ENCODE measurements at regions not wholly inside any gene's neighbourhood (a gene's known extent, or its start where the extent isn't known, plus 50 kb on each side); places are given as distances from the start of the nearest gene placed in this dataset.

GRCh38 chr1:69294171-69294570 is 273.6 kb upstream of the LRRC7 start:
- DNase-seq, result no peak
- H3K4me1 ChIP-seq (ENCODE audit: low read depth), result no peaks in the 10 kb centered on the region
- no peaks in the 10 kb centered on the region for H3K9me3 ChIP-seq
- H3K4me3 ChIP-seq, result no peak overlapping the region
- no peaks in the 10 kb centered on the region for H3K36me3 ChIP-seq (ENCODE audit: low read depth)
- TF ChIP-seq CTCF (IDR thresholded peaks at IDR 0.05), result no peak
- no peak for ATAC-seq
- intact Hi-C loops (cut with DNase I, micrococcal nuclease), result no loop called here

GRCh38 chr1:69295265-69295664 is 272.5 kb upstream of the LRRC7 start:
- ATAC-seq, result no peak
- no peak for DNase-seq
- intact Hi-C loops (cut with DNase I, micrococcal nuclease), result no loop called here
- Histone ChIP-seq H3K36me3 (ENCODE audit: low read depth) (no peaks in the 10 kb centered on the region), H3K9me3 (no peaks in the 10 kb centered on the region), H3K4me1 (ENCODE audit: low read depth) (no peaks in the 10 kb centered on the region), H3K4me3 (no peak overlapping the region)
- no peak for TF ChIP-seq CTCF (IDR thresholded peaks at IDR 0.05)

GRCh38 chr1:69305621-69306020 is 262.1 kb upstream of the LRRC7 start:
- Histone ChIP-seq H3K4me1 (ENCODE audit: low read depth) (no peaks in the 10 kb centered on the region), H3K4me3 (no peak overlapping the region), H3K36me3 (ENCODE audit: low read depth) (no peaks in the 10 kb centered on the region), H3K9me3 (no peaks in the 10 kb centered on the region)
- ATAC-seq, result no peak
- TF ChIP-seq CTCF (IDR thresholded peaks at IDR 0.05), result no peak
- no peak for DNase-seq
- intact Hi-C loops (cut with DNase I, micrococcal nuclease), result no loop called here

GRCh38 chr1:69312055-69312732 is 255.5 kb upstream of the LRRC7 start:
- TF ChIP-seq CTCF (IDR thresholded peaks at IDR 0.05), result no peak
- no peaks in the 10 kb centered on the region for H3K4me1 ChIP-seq (ENCODE audit: low read depth)

GRCh38 chr1:69313118-69313517 is 254.6 kb upstream of the LRRC7 start:
- no peak overlapping the region for H3K4me3 ChIP-seq
- DNase-seq (no peak), ATAC-seq (no peak)
- H3K36me3 ChIP-seq (ENCODE audit: low read depth), result no peaks in the 10 kb centered on the region
- no peaks in the 10 kb centered on the region for H3K9me3 ChIP-seq
- TF ChIP-seq CTCF (IDR thresholded peaks at IDR 0.05), result no peak
- no peaks in the 10 kb centered on the region for H3K4me1 ChIP-seq (ENCODE audit: low read depth)
- intact Hi-C loops (cut with DNase I, micrococcal nuclease), result no loop called here

More at GRCh38 chr1:69312055-69312732, 255.5 kb upstream of the LRRC7 start:
- Histone ChIP-seq H3K4me3 (no peak overlapping the region), H3K36me3 (ENCODE audit: low read depth) (no peaks in the 10 kb centered on the region), H3K9me3 (no peaks in the 10 kb centered on the region)
- DNase-seq (no peak), ATAC-seq (no peak)
- intact Hi-C loops (cut with DNase I, micrococcal nuclease), result no loop called here

GRCh38 chr1:69315416-69315815 is 252.3 kb upstream of the LRRC7 start:
- no peak for ATAC-seq

More at GRCh38 chr1:69315416-69315815, 252.3 kb upstream of the LRRC7 start:
- intact Hi-C loops (cut with DNase I, micrococcal nuclease), result no loop called here
- Histone ChIP-seq H3K9me3 (no peaks in the 10 kb centered on the region), H3K36me3 (ENCODE audit: low read depth) (no peaks in the 10 kb centered on the region), H3K4me1 (ENCODE audit: low read depth) (no peaks in the 10 kb centered on the region), H3K4me3 (no peak overlapping the region)
- no peak for DNase-seq
- no peak for TF ChIP-seq CTCF (IDR thresholded peaks at IDR 0.05)

Measured in mucosa of descending colon (tissue), 3 donors.